HG03064 (cell line): ENCODE measurements at regions not wholly inside any gene's neighbourhood (a gene's known extent, or its start where the extent isn't known, plus 50 kb on each side); places are given as distances from the start of the nearest gene placed in this dataset.

Experiments used
- ATAC-seq: cut with Tn5 transposase; IDR thresholded peaks from one replicate; pipeline ENCODE4 v1.9.1; 2021; ENCODE audit warnings: low read depth; ENCODE audit not compliant: unreplicated experiment

DNA sequence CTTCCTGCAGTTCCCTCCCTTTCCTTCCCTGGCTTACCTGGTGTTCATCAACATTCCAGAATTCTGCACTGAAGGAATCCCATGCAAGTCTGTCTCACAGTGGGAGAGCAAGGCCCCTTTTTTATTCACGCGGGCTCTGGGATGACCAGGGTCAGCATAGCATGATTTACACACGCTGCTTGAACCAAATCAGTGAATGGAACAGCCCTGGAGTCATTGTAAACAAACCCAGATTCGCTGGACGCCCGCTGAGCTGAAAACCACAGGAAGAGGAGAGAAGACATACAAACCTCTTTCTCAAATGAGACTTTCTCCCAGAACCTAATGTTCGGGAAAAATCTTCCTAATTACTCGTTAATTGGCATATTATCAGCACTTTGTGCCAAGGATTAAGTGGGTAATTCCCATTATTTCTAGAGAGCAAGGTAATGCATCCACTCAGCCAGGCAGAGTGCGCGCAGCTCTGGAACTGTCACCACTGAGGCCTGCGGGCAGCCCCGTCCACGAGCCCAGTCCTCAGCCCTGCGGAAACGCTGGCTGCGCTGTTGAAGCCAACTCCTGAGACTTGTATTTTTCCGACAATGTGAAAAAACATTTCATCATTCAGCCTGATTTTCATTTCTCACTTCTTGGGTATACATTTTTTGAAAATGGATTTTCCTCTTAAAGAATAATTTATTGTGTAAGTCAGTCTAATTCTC lies 140.0 kb downstream of the ETS2 start:
- ATAC-seq: no peak

DNA sequence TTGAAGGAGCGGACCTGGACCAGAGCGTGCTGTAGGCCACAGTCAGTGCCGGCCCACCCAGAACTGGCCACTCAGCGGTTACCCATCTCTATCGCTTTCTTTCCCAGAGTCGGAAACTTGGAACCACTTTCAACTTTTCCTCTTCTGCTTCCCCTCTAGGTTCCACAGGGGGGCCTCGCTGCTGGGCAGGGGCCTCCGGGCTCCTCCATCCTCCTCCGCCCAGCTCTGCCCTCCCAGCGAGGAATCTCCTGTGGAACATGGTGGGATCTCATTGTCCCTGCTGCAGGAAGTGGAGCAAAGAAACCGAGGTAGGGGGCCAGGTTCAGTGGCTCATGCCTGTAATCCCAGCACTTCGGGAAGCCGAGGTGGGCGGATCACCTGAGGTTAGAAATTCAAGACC lies 139.2 kb downstream of the ETS2 start:
- no peak for ATAC-seq

DNA sequence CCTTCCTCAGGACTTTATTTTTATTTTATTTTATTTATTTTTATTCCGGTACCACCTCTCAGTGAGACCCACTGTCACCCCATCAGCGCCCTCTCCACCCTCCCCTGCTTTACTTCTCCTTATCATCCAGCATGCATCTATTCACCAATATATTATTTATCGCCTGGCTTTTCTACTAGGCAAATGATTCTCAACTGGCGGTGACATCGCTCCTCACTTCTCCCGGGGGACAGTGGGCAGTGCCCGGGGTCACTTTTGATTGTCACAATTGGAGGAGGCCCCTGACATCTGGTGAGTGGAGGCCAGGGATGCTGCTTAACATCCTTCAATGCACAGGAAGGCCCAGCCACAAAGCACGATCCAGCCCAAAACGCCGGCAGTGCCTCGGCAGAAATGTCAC lies 138.7 kb downstream of the ETS2 start:
- ATAC-seq: no peak

DNA sequence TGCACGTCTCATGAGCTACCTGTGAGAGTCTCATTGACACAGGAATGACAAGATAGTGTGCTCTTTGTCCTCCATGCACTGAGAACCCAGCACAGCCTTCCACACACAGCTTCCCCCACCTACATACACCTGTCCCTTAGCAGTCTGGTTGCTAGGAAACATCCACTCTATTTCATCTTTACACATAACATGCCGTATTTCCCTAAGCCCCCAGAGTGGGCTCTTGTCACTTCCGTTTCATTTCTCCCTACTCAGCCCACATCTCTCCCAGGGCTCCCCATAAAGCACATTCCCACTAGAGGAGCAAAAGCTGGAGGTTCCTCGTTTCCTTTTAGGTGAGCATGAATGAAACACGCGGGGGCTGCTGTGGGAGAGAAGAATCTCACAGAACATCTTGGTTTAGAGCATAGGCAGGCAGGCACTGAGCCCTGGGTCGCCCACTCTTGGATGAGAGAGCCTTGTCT lies 137.1 kb downstream of the ETS2 start:
- ATAC-seq: no peak

DNA sequence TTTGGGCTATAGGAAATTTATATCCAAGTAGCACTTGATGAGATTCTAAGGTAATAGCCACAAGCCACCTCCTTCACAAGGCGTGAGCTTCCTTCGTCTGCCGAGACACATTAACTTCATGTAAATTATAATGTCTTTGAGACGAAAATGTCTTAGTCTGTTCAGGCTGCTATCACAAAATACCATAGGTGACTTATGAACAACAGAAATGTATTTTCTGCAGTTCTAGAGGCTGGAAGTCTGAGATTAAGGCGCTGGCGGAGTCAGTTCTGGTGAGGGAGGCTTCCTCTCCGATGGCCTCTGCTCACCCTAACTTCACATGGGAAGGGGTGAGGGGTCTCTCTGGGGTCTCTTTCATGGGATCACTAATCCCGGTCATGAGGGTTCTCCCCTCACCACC lies 133.0 kb downstream of the ETS2 start:
- ATAC-seq: no peak

DNA sequence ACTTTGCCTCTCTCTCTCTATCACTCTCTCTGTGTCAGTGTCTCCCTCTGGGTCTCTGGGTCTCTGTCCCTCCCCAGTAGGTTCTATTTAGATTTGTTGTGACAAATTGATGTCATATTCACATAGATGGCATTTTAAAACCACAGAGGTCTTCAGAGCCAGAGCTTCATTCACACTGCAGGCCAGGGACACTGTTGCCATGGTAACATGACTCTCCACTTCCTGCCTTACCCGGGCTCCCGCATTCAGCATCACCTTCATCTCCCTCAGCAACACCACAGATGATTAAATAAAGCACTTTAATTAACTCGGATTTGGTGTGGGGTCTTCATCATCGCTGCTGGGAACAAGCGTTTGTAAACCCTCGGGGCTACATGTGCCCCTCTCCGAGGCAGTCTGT lies 132.6 kb downstream of the ETS2 start:
- no peak for ATAC-seq

DNA sequence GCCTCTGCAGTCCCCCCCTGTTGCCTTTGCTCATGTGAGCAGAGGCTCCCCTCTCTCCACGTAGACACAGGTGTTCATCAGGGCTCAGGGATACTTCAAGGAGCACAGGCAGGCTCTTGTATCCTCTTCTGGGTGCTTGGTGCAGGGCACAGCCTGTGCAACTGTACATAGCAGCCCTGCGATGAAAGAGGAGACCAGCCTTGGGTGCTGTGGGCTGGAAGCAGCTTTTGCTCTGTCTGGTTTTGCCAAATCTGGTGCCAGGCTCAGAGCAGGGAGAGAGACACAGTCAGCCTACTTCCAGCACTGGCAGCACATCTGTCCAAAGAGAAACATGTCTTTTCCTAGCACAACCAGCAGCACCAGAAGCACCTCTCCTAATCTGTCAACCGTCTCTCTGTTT lies 132.1 kb downstream of the ETS2 start:
- ATAC-seq: no peak

DNA sequence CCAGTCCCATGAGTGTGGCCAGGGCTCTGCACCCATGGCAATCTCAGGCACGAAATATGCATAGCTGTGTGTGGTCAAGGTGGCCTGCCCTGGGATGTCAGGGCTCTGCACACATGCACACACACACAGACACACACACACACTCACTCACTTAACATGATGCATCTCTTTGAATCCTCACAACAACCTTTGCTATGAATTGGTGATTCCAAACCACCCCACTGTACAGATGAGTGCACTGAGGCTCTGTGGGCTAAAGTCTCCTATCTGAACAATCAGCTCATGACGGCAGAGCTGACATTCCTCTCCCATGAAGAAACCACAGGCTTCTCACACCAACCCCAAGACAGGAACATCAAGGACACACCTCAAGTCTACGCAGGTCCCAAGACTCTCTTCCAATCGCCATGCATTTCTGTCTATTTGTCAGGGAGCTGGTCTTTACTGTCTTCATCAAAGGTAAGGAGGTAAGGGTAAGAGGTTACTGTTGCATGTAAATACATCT lies 131.6 kb downstream of the ETS2 start:
- no peak for ATAC-seq

DNA sequence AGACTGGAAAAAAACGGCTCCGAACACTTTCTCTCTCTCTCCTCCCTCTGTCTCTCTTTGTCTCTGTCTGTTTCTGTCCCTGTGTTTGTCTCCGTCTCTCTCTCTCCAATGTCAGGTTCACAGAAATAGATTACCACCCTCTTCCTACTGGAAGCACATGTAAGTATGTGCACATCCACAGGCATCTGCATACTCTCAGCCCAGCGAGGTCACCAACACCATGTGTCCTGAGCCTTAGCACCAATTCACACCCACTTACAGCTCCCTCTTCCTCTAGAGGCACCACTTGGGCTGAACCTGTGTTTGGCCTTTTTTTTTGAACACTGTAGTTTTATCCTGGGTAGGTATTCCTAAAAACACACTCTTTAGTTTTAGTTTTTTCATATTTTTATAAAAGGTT lies 130.5 kb downstream of the ETS2 start:
- ATAC-seq: no peak

DNA sequence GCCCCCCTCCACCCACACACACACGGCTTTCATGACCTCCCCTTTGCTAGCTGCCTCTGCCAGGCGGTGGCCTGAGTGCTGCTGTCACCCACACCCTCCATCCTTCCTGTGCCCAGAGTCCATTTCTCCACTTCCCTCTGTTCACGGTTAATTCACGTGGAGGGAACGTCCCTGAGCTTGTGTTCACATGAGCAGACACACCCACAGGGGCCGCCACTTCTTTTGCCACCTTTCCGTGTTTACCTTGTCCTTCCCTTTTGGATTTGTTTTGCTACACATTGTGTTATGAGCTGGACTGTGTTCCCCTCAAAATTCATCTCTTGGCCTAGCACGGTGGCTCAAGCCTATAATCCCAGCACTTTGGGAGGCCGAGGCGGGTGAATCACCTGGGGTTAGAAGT lies 128.0 kb downstream of the ETS2 start:
- no peak for ATAC-seq

DNA sequence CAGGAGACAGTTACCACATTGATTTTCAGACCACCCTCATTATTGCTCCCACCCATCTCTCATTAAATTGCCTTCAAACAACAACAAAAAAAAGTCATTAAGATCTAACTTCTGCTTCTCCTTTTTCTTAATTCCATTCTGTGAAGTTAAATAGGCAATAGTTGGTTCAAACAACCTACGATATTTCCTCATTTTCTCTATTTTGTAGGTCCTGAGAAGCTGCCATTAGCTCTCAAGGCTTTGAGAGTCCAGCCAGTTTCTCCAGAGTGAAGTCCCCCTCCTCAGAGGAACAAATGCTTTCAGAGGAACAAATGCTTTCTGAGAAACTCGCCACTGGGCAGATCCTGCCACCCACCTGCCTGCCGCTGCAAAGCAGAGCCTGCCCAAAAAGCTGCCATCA lies 125.6 kb downstream of the ETS2 start:
- no peak for ATAC-seq

DNA sequence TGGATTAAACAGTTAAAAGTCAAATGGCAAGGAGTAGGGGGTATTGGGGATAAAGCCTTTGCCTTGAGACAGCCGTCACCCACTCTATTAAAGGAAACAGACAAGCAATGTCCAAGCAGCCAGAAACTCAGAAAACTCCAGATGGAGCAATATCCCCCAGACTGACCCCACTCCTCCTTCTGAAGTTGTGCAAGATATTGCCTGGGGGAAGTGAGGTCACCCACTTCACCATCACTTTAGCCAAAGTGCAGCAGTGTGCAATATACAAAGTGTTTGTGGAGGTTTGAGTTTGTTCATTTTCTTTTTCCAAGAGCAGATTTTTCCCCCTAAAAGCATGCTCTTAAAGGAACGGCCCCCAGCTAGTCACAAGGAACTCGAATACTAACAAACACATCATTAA lies 125.1 kb downstream of the ETS2 start:
- no peak for ATAC-seq

DNA sequence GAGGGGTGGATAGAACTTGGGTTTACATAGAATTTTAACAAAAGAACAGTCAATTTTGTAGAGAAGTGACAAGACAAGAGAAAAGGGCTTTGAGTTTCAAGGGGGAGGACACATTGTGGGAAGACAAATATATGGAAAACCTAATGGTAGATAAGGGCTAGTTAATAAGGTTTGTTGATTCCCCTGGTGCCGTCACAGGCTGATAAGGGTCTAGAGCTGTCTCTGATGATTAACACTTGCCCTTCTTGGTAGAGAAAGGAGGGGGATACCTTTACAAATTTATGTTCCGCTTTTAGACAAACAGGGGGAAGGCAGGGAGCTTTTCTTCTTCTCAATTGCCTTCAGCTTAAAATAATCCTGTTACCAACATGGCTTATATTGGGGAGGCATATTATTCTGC lies 124.3 kb downstream of the ETS2 start:
- ATAC-seq: no peak

DNA sequence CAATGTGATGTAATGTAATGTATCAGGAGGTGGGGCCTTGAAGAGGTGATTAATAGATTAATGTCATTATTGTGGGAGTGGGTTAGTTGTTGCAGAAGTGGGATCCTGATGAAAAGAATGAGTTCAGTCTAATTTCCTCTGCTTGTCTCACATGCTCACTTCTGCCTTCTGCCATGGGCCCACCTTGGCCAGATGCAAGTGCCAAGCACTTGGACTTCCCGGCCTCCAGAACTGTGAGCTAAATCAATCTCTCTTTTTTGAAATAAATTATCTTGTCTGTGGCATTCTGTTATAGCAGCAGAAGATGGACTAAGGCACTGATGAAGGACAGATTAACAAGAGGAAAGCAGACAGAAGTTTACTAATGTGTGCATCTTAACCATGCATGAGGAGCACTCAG lies 123.9 kb downstream of the ETS2 start:
- no peak for ATAC-seq

DNA sequence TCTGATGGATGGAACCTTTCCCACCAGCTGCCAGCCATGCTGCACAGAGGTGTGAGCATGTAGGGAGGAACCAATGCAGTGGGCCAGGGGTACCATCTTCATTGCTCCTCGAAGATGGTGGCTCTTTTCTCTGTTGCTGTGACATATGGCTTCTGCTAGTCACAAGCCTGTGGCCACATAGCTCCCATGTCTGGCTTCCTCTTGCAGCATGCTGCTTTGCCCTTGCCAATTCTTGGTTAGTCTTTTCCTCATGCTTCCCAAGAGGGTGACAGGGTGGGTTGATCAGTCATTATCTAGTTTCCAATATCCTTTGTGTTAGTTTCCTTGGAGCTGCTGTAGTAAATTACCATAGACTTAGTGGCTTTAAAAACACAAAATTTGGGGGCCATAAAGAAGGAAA lies 123.4 kb downstream of the ETS2 start:
- ATAC-seq: no peak

DNA sequence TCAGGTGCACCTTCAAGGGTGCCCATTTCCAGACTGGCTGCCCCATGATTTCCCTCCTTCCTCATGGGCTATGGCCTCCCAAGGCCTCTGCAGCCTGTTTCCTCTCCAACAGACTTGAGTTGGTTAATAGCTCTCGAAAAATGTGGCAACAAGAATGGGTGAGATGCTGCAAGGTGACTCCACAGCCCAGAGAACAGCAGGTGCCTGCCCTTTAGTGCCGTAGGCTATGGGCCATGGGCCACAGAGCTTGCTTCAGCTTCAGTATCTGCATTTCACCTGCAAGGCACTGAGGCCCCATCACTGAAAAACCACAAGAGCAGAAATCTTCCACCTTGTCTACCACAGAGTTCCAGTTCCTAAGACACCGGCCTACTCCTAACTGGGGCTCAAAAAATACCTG lies 122.0 kb downstream of the ETS2 start:
- no peak for ATAC-seq

DNA sequence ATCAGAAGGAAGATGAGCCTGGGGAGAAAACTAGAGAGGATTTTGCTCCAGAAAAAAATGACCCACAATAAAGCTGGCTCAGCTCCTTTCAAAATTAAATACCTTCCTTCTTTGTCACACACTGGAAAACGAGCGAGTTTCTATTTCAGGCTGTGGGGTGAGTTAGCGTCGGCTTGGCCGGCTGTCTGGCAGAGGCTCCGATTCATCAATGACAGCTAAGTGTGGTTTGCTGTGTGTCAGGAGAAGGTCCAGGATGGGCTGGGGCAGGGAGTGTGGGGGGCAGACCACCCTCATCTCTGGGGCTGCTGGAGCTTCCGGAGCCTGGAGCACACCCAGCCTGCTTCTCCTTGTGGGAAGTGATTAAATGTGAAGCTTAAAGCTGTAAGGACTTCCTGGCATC lies 120.2 kb downstream of the ETS2 start:
- no peak for ATAC-seq

DNA sequence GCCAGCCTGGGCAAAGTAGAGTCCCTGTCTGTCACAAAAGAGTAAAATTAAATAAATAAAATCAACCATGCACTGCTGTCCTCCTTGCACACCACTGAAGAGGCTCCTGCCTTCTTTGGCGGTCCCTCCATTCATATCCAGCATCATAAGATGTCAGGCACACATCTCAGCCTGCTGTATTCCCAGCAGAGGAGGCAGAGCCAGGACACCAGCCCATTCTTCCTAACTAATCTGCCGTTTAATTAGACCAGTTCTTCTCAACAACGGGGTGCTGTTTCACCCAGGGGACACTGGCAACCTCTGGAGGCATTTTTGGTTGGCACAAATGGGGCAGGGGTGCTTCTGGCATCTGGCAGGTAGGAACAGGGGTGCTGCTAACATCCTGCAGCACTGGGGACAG lies 119.7 kb downstream of the ETS2 start:
- no peak for ATAC-seq

DNA sequence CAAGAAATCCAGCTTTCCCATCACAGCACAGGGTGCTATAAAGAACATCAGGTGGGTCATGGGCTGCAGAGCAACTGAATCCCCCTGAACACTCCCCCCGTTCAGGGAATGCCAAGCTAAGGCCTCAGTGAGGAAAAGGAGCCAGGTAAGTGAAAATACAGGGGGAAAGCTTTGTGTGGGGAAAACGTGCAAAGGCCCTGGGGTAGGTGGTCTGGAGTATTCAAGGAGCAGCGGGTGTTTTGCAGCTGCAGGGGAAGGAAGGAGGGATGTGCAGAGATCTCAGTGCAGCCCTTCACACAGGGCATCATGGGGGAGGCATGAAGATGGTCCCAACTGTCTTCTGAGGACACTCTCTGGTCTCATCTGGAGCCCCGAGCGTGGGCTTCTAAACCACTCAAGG lies 119.2 kb downstream of the ETS2 start:
- ATAC-seq: no peak

DNA sequence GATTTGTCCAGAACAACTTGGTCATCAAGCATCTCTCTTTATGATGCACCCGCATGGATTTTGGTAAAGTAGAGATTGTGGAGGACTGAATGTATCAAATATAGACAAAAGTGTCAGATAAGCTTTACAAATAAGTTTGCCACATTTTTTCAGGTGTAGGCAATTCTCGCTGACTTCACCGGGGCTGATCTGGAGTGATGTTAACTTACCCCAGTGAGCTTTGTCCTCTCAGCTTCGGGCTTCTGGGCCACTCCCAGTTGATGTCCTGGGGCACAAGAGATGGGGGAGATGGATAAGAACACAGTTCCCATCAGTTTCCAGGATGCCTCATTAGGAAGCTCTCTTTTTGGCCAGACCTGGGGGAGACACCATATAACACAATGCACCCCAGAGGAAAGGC lies 117.7 kb downstream of the ETS2 start:
- ATAC-seq: no peak

DNA sequence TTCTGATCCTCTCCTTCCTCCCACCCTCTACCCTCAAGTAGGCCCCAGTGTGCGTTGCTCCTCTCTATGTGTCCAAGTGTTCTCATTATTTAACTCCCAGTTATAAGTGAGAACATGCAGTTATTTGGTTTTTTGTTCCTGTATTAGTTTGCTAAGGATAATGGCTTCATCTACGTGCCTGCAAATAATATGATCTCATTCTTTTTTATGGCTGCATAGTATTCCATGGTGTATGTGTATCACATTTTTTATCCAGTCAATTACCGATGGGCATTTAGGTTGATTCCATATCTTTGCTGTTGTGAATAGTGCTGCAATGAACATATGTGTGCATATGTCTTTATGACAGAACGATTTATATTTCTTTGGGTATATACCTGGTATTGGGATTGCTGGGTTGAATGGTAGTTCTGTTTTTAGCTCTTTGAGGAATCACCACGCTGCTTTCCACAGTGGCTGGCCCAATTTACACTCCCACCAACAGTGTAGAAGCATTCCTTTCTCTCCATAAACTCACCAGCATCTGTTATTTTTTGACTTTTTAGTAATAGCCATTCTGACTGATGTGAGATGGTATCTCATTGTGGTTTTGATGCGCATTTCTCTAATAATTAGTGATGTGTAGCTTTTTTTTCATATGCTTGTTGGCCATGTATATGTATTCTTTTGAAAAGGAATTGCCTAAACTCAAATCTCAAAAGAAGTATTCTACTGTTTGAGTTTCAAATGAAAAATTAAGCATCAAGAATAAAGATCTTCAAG lies 116.9 kb downstream of the ETS2 start:
- no peak for ATAC-seq
